ENCODE measurements at regions not wholly inside any gene's neighbourhood (a gene's known extent, or its start where the extent isn't known, plus 50 kb on each side); places are given as distances from the start of the nearest gene placed in this dataset.

- TF ChIP-seq GLIS2 (tag by site-specific recombination; IDR thresholded peaks at IDR 0.05): no peak
- TF ChIP-seq, protein P1, sequence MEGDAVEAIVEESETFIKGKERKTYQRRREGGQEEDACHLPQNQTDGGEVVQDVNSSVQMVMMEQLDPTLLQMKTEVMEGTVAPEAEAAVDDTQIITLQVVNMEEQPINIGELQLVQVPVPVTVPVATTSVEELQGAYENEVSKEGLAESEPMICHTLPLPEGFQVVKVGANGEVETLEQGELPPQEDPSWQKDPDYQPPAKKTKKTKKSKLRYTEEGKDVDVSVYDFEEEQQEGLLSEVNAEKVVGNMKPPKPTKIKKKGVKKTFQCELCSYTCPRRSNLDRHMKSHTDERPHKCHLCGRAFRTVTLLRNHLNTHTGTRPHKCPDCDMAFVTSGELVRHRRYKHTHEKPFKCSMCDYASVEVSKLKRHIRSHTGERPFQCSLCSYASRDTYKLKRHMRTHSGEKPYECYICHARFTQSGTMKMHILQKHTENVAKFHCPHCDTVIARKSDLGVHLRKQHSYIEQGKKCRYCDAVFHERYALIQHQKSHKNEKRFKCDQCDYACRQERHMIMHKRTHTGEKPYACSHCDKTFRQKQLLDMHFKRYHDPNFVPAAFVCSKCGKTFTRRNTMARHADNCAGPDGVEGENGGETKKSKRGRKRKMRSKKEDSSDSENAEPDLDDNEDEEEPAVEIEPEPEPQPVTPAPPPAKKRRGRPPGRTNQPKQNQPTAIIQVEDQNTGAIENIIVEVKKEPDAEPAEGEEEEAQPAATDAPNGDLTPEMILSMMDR (tag by site-specific recombination; IDR thresholded peaks at IDR 0.05): no peak
- TF ChIP-seq, protein P2, sequence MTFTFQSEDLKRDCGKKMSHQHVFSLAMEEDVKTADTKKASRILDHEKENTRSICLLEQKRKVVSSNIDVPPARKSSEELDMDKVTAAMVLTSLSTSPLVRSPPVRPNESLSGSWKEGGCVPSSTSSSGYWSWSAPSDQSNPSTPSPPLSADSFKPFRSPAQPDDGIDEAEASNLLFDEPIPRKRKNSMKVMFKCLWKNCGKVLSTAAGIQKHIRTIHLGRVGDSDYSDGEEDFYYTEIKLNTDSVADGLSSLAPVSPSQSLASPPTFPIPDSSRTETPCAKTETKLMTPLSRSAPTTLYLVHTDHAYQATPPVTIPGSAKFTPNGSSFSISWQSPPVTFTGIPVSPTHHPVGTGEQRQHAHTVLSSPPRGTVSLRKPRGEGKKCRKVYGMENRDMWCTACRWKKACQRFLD (tag by site-specific recombination; IDR thresholded peaks at IDR 0.05): no peak
- TF ChIP-seq, protein P3, sequence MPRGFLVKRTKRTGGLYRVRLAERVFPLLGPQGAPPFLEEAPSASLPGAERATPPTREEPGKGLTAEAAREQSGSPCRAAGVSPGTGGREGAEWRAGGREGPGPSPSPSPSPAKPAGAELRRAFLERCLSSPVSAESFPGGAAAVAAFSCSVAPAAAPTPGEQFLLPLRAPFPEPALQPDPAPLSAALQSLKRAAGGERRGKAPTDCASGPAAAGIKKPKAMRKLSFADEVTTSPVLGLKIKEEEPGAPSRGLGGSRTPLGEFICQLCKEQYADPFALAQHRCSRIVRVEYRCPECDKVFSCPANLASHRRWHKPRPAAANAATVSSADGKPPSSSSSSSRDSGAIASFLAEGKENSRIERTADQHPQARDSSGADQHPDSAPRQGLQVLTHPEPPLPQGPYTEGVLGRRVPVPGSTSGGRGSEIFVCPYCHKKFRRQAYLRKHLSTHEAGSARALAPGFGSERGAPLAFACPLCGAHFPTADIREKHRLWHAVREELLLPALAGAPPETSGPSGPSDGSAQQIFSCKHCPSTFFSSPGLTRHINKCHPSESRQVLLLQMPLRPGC (tag by site-specific recombination; IDR thresholded peaks at IDR 0.05): no peak
- TF ChIP-seq ZNF175 (tag by site-specific recombination; IDR thresholded peaks at IDR 0.05): no peak
- TF ChIP-seq ZBTB21 (tag by site-specific recombination; IDR thresholded peaks at IDR 0.05): no peak
- no peak for TF ChIP-seq KLF1 (tag by site-specific recombination; IDR thresholded peaks at IDR 0.05)
- no peak for TF ChIP-seq ZBTB49 (tag by site-specific recombination; IDR thresholded peaks at IDR 0.05; ENCODE audit: low read depth)
- TF ChIP-seq YY1 (tag by site-specific recombination; IDR thresholded peaks at IDR 0.05): no peak
These were observed 331.8 kb downstream of the TEX13C start for GRCh38 chrX:125651426-125651825.
